ENCODE measurements at regions not wholly inside any gene's neighbourhood (a gene's known extent, or its start where the extent isn't known, plus 50 kb on each side); places are given as distances from the start of the nearest gene placed in this dataset.

GRCh38 chr10:43754569-43755260 is 106.0 kb upstream of the ZNF32 start:
- Histone ChIP-seq H3K27ac (ENCODE audit: low read depth in 2 of 2, low read length in 1 of 2) (no peak overlapping the region), H4K20me1 (ENCODE audit: insufficient read depth) (no peaks in the 10 kb centered on the region), H3K4me2 (no peak overlapping the region), H3K9me3 (no peaks in the 10 kb centered on the region), H3K79me2 (ENCODE audit: insufficient read depth) (no peaks in the 10 kb centered on the region), H3K36me3 (replicated peaks in 1 of 2; ENCODE audit: control insufficient read depth in 1 of 2, insufficient read depth in 2 of 2, low read length in 1 of 2) (no peaks in the 10 kb centered on the region), H3K9me2 (no peaks in the 10 kb centered on the region), H2AFZ (ENCODE audit: low read depth) (no peak overlapping the region), H3K4me3 (ENCODE audit: low read depth in 2 of 2, low read length in 1 of 2) (no peak overlapping the region), H3F3A (replicated peaks; ENCODE audit: insufficient read depth) (no peaks in the 10 kb centered on the region), H3K27me3 (ENCODE audit: insufficient read depth) (no peaks in the 10 kb centered on the region), H3K4me1 (ENCODE audit: control insufficient read depth in 1 of 2, insufficient read depth in 2 of 2, low read depth in 1 of 2, low read length in 1 of 2) (no peaks in the 10 kb centered on the region), H3K9ac (no peak overlapping the region)
- no peak for DNase-seq
- ChIA-PET POLR2A (no interaction called here), CTCF (no interaction called here)
- 67% methylated on average over 8 of the region's 8 CpGs for WGBS (ENCODE audit: low lambda C conversion rate)
- TF ChIP-seq JUND (IDR thresholded peaks at IDR 0.05) (no peak), SIN3A (IDR thresholded peaks at IDR 0.05; ENCODE audit: borderline replicate concordance, low read depth, low read length) (no peak), TAF1 (IDR thresholded peaks at IDR 0.05; ENCODE audit: borderline replicate concordance, low read depth, low read length) (no peak), RFX5 (IDR thresholded peaks at IDR 0.05; ENCODE audit: low read length) (no peak), TCF12 (IDR thresholded peaks at IDR 0.05) (no peak), MXI1 (IDR thresholded peaks at IDR 0.05; ENCODE audit: low read depth, low read length) (no peak), NRF1 (IDR thresholded peaks at IDR 0.05; ENCODE audit: low read depth, low read length) (no peak), IRF3 (IDR thresholded peaks at IDR 0.05; ENCODE audit: low read depth, low read length) (no peak), USF1 (IDR thresholded peaks at IDR 0.05; ENCODE audit: borderline replicate concordance, low read depth) (no peak), MAX (IDR thresholded peaks at IDR 0.05; ENCODE audit: low read depth) (no peak), ELF1 (IDR thresholded peaks at IDR 0.05) (no peak)

- Histone ChIP-seq H3F3A (replicated peaks; ENCODE audit: insufficient read depth) (no peaks in the 10 kb centered on the region), H3K9ac (no peak overlapping the region), H3K4me1 (ENCODE audit: control insufficient read depth in 1 of 2, insufficient read depth in 2 of 2, low read depth in 1 of 2, low read length in 1 of 2) (no peaks in the 10 kb centered on the region), H3K9me3 (no peaks in the 10 kb centered on the region), H3K27me3 (ENCODE audit: insufficient read depth) (no peaks in the 10 kb centered on the region), H3K4me2 (no peak overlapping the region), H3K27ac (ENCODE audit: low read depth in 2 of 2, low read length in 1 of 2) (no peak overlapping the region), H3K4me3 (ENCODE audit: low read depth in 2 of 2, low read length in 1 of 2) (no peak overlapping the region), H2AFZ (ENCODE audit: low read depth) (no peak overlapping the region), H3K36me3 (replicated peaks in 1 of 2; ENCODE audit: control insufficient read depth in 1 of 2, insufficient read depth in 2 of 2, low read length in 1 of 2) (no peaks in the 10 kb centered on the region), H3K79me2 (ENCODE audit: insufficient read depth) (no peaks in the 10 kb centered on the region), H3K9me2 (no peaks in the 10 kb centered on the region), H4K20me1 (ENCODE audit: insufficient read depth) (no peaks in the 10 kb centered on the region)
- POLR2A ChIA-PET = no interaction called here
- WGBS (ENCODE audit: low lambda C conversion rate) = 56% methylated on average over 5 of the region's 18 CpGs
- CTCF ChIA-PET = no interaction called here
- no peak for DNase-seq
- TF ChIP-seq CTCF (IDR thresholded peaks at IDR 0.05) = no peak
- no peak for TF ChIP-seq ZBTB33 (IDR thresholded peaks at IDR 0.05; ENCODE audit: borderline replicate concordance, low read depth)
- no peak for TF ChIP-seq PBX3 (IDR thresholded peaks at IDR 0.05)
- no peak for TF ChIP-seq SIN3A (IDR thresholded peaks at IDR 0.05; ENCODE audit: borderline replicate concordance, low read depth, low read length)
- TF ChIP-seq REST (IDR thresholded peaks at IDR 0.05; ENCODE audit: low read depth, low read length) = no peak
- TF ChIP-seq NRF1 (IDR thresholded peaks at IDR 0.05; ENCODE audit: low read depth, low read length) = no peak
Measured at GRCh38 chr10:43753397-43754061, 104.8 kb upstream of the ZNF32 start.
